HFFc6 (cell line): ENCODE measurements at regions not wholly inside any gene's neighbourhood (a gene's known extent, or its start where the extent isn't known, plus 50 kb on each side); places are given as distances from the start of the nearest gene placed in this dataset.

ENCODE experiments used
- DNase-seq: peaks from one replicate; pipeline ENCODE4 v3.0.0-alpha.2; 2018
- H3K27ac Mint-ChIP-seq: 2 replicates; pipeline ENCODE4 v1.8.0; 2020; ENCODE audit warnings: mild to moderate bottlenecking, mixed read lengths
- H3K27me3 Mint-ChIP-seq: 2 replicates; pipeline ENCODE4 v1.8.0; 2021; ENCODE audit warnings: mild to moderate bottlenecking, moderate library complexity, mixed read lengths; ENCODE audit not compliant: insufficient read depth
- H3K36me3 Mint-ChIP-seq: 2 replicates; pipeline ENCODE4 v1.8.0; 2021; ENCODE audit warnings: low read depth, mixed read lengths
- H3K4me1 Mint-ChIP-seq: 2 replicates; pipeline ENCODE4 v1.8.0; 2020; ENCODE audit warnings: low read depth, mixed read lengths
- H3K4me3 Mint-ChIP-seq: 2 replicates; pipeline ENCODE4 v1.8.0; 2020; ENCODE audit warnings: mild to moderate bottlenecking, moderate library complexity, mixed read lengths
- H3K9me3 Mint-ChIP-seq: 2 replicates; pipeline ENCODE4 v1.8.0; 2020; ENCODE audit warnings: mild to moderate bottlenecking, mixed read lengths
- CTCF ChIP-seq: fragments of 200-600 bp; sonication (generic); IDR thresholded peaks from 2 replicates; pipeline ENCODE4 v1.5.0; 2021; ENCODE audit warnings: antibody characterized with exemption, mild to moderate bottlenecking

DNA sequence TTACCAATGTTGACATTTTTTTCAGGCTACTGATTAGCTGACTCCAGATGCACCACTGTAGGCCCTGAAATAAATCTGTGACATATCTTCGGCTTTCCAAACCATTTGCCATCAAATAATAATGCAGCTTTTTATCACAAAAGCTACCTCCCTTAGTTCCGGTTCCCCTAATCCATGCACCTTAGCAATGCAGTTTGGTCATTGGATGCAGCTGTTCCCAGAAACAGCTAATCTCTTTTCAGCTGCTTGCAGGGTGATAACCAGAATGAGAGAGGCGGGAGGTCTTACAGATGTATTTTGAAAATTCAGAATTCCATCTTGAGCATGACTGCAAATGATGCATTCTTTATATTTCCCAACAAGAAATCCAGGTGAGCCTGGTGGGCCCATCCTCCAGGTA, 646.2 kb downstream of the SOX5 start:
- Mint-ChIP-seq H3K27me3 (no peaks in the 10 kb centered on the region), H3K36me3 (no peaks in the 10 kb centered on the region; the same call in 1 of the 2 replicates), H3K9me3 (peaks cover 45% of the 10 kb centered on the region), H3K4me3 (no peak overlapping the region), H3K4me1 (no peaks in the 10 kb centered on the region), H3K27ac (no peak overlapping the region)
- no peak for TF ChIP-seq CTCF
- no peak for DNase-seq

DNA sequence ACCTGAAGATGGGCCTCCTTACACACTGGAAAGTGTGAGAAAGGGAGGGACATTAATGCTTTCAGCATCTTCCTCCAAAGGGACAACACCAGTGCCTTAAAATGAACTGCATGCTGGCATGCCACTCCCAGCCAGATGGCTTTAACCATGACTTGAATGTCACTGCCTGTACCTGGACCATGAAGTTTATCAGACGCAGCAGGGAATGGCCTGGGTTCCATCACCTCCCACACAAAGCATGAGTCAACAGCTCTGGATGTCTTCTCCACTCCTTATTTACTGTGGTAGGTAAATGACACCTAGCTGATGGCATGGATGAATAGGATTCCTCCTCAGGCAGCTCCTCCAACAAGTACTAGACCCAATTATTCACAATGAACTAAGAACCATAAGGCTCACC, 645.6 kb downstream of the SOX5 start:
- TF ChIP-seq CTCF, result no peak
- no peak for DNase-seq
- peaks cover 47% of the 10 kb centered on the region for H3K9me3 Mint-ChIP-seq
- H3K36me3 Mint-ChIP-seq, result no peaks in the 10 kb centered on the region; the same call in 1 of the 2 replicates
- no peaks in the 10 kb centered on the region for H3K27me3 Mint-ChIP-seq
- no peaks in the 10 kb centered on the region for H3K4me1 Mint-ChIP-seq
- no peak overlapping the region for H3K27ac Mint-ChIP-seq
- H3K4me3 Mint-ChIP-seq, result no peak overlapping the region

DNA sequence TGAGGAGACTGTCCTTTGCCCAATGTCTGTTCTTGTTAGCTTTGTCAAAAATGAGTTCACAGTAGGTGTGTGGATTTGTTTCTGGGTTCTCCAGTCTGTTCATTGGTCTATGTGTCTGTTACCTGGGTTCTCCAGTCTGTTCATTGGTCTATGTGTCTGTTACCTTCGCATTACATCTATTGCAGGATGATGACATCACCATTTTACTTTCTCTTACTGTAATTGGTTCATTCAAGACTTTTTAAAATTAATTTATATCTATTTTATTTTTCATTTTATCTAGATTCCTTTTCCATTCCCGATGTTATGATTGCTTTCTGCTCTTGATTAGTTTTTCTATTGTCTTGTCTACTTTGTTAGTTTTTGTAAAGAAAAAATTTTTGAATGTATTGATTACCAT, 615.5 kb downstream of the SOX5 start:
- TF ChIP-seq CTCF, result no peak
- Mint-ChIP-seq H3K4me3 (no peak overlapping the region), H3K36me3 (no peaks in the 10 kb centered on the region), H3K4me1 (no peaks in the 10 kb centered on the region), H3K9me3 (peaks cover 38% of the 10 kb centered on the region), H3K27me3 (no peaks in the 10 kb centered on the region), H3K27ac (no peak overlapping the region)
- no peak for DNase-seq

DNA sequence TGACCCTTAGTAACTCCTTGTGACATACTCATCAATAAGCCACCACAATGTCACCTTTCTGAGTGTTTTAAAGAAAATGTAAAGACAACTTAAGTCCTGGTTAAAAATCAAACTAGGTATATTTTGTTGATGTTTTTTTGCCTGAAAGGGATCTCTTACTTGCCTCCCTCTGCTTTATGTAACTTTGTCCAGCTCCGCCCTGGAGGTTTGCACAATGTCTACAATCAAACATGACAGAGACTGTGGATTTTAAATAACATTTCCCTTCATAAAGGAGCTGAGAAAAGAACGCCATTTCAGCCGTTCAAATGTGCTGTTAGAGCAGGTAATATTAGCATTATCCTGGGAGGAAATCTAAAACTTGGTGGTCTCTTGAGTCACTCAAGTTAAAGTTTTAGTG, 613.9 kb downstream of the SOX5 start:
- H3K36me3 Mint-ChIP-seq, result no peaks in the 10 kb centered on the region
- no peak overlapping the region for H3K27ac Mint-ChIP-seq
- no peaks in the 10 kb centered on the region for H3K4me1 Mint-ChIP-seq
- no peak for TF ChIP-seq CTCF
- peaks cover 31% of the 10 kb centered on the region for H3K9me3 Mint-ChIP-seq
- H3K4me3 Mint-ChIP-seq, result no peak overlapping the region
- H3K27me3 Mint-ChIP-seq, result no peaks in the 10 kb centered on the region
- no peak for DNase-seq

DNA sequence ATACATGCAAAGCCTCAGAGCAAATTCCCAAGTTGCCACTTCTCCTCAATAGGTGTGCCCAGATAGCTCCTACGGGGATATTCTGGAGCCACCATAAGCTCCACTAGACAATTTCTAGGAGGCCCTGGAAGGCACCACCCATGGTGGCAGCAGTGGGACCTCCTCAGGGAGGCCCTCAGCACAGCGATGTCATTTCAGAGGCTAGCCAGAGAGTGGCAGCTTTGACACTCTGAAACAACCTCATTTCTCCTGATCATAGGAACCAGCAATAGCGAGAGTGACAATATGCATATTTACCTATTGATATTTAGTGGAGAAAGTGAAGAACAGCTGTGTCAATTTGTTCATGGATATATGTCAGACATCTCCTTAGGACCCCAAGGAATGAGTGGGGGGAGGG, 612.3 kb downstream of the SOX5 start:
- Mint-ChIP-seq H3K36me3 (no peaks in the 10 kb centered on the region), H3K4me1 (no peaks in the 10 kb centered on the region), H3K27ac (no peak overlapping the region), H3K27me3 (no peaks in the 10 kb centered on the region; the same call in 1 of the 2 replicates), H3K9me3 (peaks cover 23% of the 10 kb centered on the region), H3K4me3 (no peak overlapping the region)
- no peak for DNase-seq
- no peak for TF ChIP-seq CTCF

DNA sequence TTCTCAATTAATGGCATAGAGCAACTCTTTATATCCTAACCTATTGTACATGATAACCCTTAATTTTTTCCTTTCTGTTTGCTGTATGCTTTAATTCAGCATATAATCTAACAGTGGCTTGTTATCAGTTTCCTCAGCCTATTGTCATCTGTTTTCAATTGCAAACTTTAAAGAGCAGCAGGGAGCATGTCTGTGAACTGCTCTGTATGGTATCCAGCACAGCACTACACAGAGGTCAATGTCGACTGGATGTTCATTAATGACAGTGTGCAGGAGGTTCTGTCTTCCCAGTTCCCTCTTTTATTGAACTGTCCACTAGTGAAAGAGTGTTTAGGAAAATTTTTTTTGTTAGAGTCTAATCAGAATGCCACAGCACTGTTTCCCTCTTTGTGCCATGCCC, 609.1 kb downstream of the SOX5 start:
- Mint-ChIP-seq H3K9me3 (peaks cover 22% of the 10 kb centered on the region), H3K27ac (no peak overlapping the region), H3K36me3 (no peaks in the 10 kb centered on the region), H3K4me3 (no peak overlapping the region), H3K27me3 (no peaks in the 10 kb centered on the region; the same call in 1 of the 2 replicates), H3K4me1 (no peaks in the 10 kb centered on the region)
- DNase-seq, result no peak
- TF ChIP-seq CTCF, result no peak
